ENCODE measurements at regions not wholly inside any gene's neighbourhood (a gene's known extent, or its start where the extent isn't known, plus 50 kb on each side); places are given as distances from the start of the nearest gene placed in this dataset.

GRCh38 chr6:68575765-68576439, 59.2 kb upstream of the ADGRB3 start:
- TF ChIP-seq FOXM1 (IDR thresholded peaks at IDR 0.05; ENCODE audit: borderline replicate concordance) (no peak), FOXK2 (IDR thresholded peaks at IDR 0.05) (no peak), HDGF (IDR thresholded peaks at IDR 0.05; ENCODE audit: borderline replicate concordance) (no peak), BHLHE40 (IDR thresholded peaks at IDR 0.05; ENCODE audit: borderline replicate concordance) (no peak)
- TF ChIP-seq, protein P1, sequence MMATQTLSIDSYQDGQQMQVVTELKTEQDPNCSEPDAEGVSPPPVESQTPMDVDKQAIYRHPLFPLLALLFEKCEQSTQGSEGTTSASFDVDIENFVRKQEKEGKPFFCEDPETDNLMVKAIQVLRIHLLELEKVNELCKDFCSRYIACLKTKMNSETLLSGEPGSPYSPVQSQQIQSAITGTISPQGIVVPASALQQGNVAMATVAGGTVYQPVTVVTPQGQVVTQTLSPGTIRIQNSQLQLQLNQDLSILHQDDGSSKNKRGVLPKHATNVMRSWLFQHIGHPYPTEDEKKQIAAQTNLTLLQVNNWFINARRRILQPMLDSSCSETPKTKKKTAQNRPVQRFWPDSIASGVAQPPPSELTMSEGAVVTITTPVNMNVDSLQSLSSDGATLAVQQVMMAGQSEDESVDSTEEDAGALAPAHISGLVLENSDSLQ (IDR thresholded peaks at IDR 0.05): peak; percentile 62; the same call in 1 of the 2 replicates
